Brain microvascular endothelial cell (primary cell): ENCODE measurements at regions not wholly inside any gene's neighbourhood (a gene's known extent, or its start where the extent isn't known, plus 50 kb on each side); places are given as distances from the start of the nearest gene placed in this dataset.

Source experiments
- DNase-seq: peaks from one replicate; pipeline ENCODE4 v3.0.0-alpha.2; 2020
- H3K27ac ChIP-seq: fragments of 250-450 bp; sonication (Bioruptor Pico); 2 replicates; pipeline ENCODE4 v1.5.1; 2020; ENCODE audit warnings: mild to moderate bottlenecking, moderate library complexity
- H3K27me3 ChIP-seq: fragments of 250-450 bp; sonication (Bioruptor Pico); replicated peaks from 2 replicates; pipeline ENCODE4 v1.5.1; 2020; ENCODE audit warnings: mild to moderate bottlenecking
- H3K36me3 ChIP-seq: fragments of 250-450 bp; sonication (Bioruptor Pico); replicated peaks from 2 replicates; pipeline ENCODE4 v1.5.1; 2020; ENCODE audit warnings: mild to moderate bottlenecking
- H3K4me3 ChIP-seq: 2 replicates; pipeline ENCODE4 v1.5.1; 2011; ENCODE audit warnings: low read depth, mild to moderate bottlenecking, control low read depth, low read length, moderate library complexity
- in situ Hi-C: cut with HindIII; loops from 2 replicates; pipeline ENCODE4 v1.10.0; 2017; ENCODE audit warnings: low sequenced_read_pairs, low pct_ligation_motif_present
- TF ChIP-seq, protein P1 (sequence below): IDR thresholded peaks from 2 replicates; pipeline ENCODE4 v1.5.1; 2011; ENCODE audit warnings: low read depth, mild to moderate bottlenecking, moderate library complexity, low read length, control low read depth, inconsistent platforms; ENCODE audit errors: missing control alignments

DNA sequence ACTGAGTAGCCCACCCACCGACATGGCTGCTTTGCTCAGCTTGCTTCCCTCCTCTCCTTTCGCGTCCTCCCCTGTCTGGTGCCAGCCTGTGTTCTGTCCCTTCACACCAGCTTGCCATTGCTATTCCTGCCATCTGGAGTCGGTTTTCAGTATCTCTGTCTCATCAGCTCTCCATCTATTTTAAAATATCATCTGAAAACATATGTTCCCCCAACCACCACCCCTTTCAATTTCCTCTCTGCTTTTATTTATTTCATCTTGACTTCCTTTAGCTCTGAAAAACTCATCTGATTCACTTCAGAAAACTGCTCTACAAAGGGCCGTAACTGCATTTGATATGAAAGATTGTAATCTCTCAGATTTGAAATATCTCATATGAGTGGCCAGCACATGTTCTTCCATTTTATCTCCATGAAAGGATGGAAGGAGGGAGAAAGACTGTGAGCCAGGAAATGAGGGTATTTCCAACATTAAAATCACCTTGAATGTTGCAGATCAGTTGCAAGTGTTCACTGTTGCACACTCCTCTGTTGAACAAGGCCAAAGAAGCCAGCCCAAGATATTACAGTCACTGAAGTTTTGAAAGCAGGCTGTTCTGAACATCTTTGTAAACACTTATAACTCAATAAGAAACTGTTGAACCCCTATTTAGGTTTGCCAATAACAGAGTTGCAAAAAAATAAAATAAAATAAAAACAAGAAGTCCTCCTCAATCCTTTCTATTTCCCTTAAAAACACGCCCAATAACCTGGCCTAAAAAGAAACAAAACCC, 202.4 kb upstream of the NEBL start:
- DNase-seq: no peak
- Histone ChIP-seq H3K27me3 (no peaks in the 10 kb centered on the region), H3K27ac (peak overlapping the region; percentile 86), H3K4me3 (no peak overlapping the region), H3K36me3 (no peaks in the 10 kb centered on the region)
- in situ Hi-C loops: no loop called here
- TF ChIP-seq, protein P1, sequence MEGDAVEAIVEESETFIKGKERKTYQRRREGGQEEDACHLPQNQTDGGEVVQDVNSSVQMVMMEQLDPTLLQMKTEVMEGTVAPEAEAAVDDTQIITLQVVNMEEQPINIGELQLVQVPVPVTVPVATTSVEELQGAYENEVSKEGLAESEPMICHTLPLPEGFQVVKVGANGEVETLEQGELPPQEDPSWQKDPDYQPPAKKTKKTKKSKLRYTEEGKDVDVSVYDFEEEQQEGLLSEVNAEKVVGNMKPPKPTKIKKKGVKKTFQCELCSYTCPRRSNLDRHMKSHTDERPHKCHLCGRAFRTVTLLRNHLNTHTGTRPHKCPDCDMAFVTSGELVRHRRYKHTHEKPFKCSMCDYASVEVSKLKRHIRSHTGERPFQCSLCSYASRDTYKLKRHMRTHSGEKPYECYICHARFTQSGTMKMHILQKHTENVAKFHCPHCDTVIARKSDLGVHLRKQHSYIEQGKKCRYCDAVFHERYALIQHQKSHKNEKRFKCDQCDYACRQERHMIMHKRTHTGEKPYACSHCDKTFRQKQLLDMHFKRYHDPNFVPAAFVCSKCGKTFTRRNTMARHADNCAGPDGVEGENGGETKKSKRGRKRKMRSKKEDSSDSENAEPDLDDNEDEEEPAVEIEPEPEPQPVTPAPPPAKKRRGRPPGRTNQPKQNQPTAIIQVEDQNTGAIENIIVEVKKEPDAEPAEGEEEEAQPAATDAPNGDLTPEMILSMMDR: no peak

DNA sequence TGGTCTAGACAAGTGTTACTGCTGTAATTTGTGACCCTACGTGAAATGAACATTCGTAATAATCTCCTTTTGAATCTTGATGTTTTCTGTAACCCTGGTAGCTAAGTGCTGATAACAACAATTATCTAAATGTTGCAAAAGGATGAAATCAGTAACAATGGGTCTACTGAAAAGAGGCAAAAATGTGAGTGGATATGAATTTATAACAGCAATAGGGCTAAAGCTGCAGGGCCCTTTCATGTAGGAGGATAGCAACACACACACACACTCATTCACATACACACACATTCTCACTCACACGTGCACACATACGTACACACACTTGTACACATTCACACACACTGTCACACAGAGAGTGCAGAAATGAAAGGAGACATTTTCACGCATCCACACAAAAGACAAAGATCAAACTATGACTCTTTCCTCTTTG, 200.8 kb upstream of the NEBL start:
- TF ChIP-seq, protein P1: no peak
- Histone ChIP-seq H3K27me3 (no peaks in the 10 kb centered on the region), H3K4me3 (no peak overlapping the region), H3K36me3 (no peaks in the 10 kb centered on the region), H3K27ac (peak overlapping the region; percentile 63)
- in situ Hi-C loops: no loop called here
- DNase-seq: no peak

DNA sequence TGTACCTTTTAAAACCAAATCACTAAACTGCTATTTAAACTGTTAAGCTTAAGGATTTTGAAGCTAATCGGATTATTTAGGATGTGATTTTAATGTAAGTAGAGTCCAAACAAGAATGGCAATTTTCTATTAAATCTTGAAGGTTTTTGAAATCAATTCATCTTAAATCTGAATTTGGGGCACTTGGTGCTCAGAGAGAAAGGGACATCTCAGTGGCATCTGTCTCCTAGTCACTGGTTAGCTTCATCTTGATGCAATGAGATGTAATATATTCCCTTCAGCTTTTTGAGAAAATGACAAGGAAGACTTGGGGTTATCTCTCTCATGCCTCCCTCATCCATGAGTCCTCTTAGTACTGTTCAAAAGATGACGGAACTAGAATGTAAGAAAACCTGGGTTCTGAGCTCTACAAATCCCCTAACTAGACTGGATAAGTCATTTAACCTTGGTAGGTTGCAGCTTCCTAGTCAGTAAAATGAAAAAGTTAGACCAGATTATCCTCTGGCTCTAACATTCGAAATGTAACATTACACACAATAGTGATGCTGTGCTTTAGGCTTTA, 198.5 kb upstream of the NEBL start:
- no peak overlapping the region for H3K27ac ChIP-seq
- no peaks in the 10 kb centered on the region for H3K36me3 ChIP-seq
- DNase-seq: no peak
- TF ChIP-seq, protein P1: no peak
- no peaks in the 10 kb centered on the region for H3K27me3 ChIP-seq
- in situ Hi-C loops: no loop called here
- no peak overlapping the region for H3K4me3 ChIP-seq

DNA sequence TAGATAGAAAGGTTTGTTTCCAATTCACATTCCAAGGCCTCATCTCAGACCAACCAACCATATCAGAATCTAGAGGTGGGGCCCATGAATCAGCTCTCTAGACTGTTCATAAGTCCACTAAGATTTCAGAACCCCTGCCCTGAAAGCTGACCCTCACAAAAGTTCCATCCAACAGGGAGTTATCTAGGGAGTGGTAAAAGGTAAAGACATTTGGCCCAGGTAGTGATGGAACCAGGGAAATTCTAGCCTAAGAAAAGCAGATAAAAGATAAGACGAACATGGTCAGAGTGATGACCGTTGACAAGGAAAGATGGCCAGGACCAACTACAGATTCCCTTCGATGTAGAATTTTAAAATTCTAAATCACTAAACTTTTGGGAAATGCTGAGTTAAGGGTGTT, 198.0 kb upstream of the NEBL start:
- TF ChIP-seq, protein P1: no peak
- no peaks in the 10 kb centered on the region for H3K27me3 ChIP-seq
- no peak overlapping the region for H3K4me3 ChIP-seq
- no peak overlapping the region for H3K27ac ChIP-seq
- in situ Hi-C loops: no loop called here
- H3K36me3 ChIP-seq: no peaks in the 10 kb centered on the region
- DNase-seq: no peak

DNA sequence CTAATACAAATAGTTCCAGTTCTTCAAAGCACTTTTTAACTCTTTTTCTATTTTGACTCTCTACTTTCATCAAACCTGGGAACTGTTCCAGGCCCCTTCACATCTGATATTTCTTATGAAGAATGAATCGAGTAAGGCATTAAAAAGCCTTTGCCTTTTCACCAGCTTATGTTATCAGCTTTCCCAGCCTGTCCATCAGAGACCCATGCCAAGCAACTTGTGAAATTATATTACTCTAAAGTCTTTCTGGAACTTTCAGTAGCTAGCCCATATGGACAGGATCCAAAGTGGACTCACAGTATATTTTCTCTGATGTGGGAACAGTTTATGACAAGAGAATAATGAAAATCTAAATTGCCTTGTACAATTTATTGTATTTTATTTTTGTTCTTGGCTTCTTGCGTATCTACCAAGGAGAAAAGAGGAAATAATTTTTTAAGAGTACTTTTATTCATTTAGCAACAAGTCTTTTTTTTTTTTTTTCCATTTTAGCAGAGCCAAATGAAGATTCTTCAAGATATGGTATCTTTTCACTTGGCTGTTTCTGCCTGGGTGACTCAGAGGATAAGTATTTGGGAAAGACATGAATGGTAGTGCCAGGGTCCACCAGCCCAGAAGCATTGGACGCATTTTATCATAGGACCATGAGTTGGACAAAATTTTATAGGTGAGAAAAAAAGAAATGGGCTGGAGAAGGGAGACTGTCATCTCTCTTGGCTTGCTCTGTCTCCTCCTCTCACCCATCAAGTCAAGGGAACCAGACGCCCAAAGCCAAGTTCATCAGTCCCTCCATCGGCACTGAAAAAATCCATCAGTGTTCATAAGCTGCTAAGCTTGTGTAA, 195.8 kb upstream of the NEBL start:
- TF ChIP-seq, protein P1: no peak
- no peaks in the 10 kb centered on the region for H3K36me3 ChIP-seq
- in situ Hi-C loops: no loop called here
- no peak overlapping the region for H3K27ac ChIP-seq
- H3K27me3 ChIP-seq: no peaks in the 10 kb centered on the region
- H3K4me3 ChIP-seq: no peak overlapping the region
- no peak for DNase-seq
